IPS-20b (cell line): ENCODE measurements at regions not wholly inside any gene's neighbourhood (a gene's known extent, or its start where the extent isn't known, plus 50 kb on each side); places are given as distances from the start of the nearest gene placed in this dataset.

Experiments used
- H3K27ac ChIP-seq: one replicate; pipeline ENCODE4 v1.5.1; 2013; ENCODE audit warnings: low read length
- H3K27me3 ChIP-seq: 2 replicates; pipeline ENCODE4 v1.6.1; 2013; ENCODE audit warnings: mild to moderate bottlenecking, low read length, inconsistent platforms; ENCODE audit not compliant: insufficient read depth
- H3K36me3 ChIP-seq: 2 replicates; pipeline ENCODE4 v1.6.1; 2013; ENCODE audit warnings: low read depth, mild to moderate bottlenecking, inconsistent platforms, low read length, moderate library complexity; ENCODE audit not compliant: insufficient read depth
- H3K4me1 ChIP-seq: 2 replicates; pipeline ENCODE4 v1.6.1; 2013; ENCODE audit warnings: mild to moderate bottlenecking, control low read depth, inconsistent platforms, low read length, moderate library complexity; ENCODE audit not compliant: insufficient read depth
- H3K4me3 ChIP-seq: 2 replicates; pipeline ENCODE4 v1.5.1; 2013; ENCODE audit warnings: mild to moderate bottlenecking, low read length, inconsistent platforms
- H3K9ac ChIP-seq: 2 replicates; pipeline ENCODE4 v1.6.1; 2013; ENCODE audit warnings: low read depth, mild to moderate bottlenecking, inconsistent platforms, low read length, moderate library complexity
- H3K9me3 ChIP-seq: 2 replicates; pipeline ENCODE4 v1.6.1; 2013; ENCODE audit warnings: mild to moderate bottlenecking, low read depth, low read length, inconsistent platforms; ENCODE audit not compliant: insufficient read depth

GRCh38 chr5:142542078-142542477, 143.8 kb downstream of the FGF1 start:
- H3K9me3 ChIP-seq = no peaks in the 10 kb centered on the region
- no peak overlapping the region for H3K27ac ChIP-seq
- H3K4me3 ChIP-seq = no peak overlapping the region
- no peaks in the 10 kb centered on the region for H3K36me3 ChIP-seq
- peaks cover 11% of the 10 kb centered on the region for H3K4me1 ChIP-seq
- no peak overlapping the region for H3K9ac ChIP-seq
- H3K27me3 ChIP-seq = no peaks in the 10 kb centered on the region

- H3K36me3 ChIP-seq = no peaks in the 10 kb centered on the region
- no peaks in the 10 kb centered on the region for H3K27me3 ChIP-seq
- H3K4me3 ChIP-seq = no peak overlapping the region
- H3K27ac ChIP-seq = no peak overlapping the region
- no peaks in the 10 kb centered on the region for H3K9me3 ChIP-seq
- peaks cover 11% of the 10 kb centered on the region for H3K4me1 ChIP-seq
- H3K9ac ChIP-seq = no peak overlapping the region
These were observed 144.9 kb downstream of the FGF1 start for GRCh38 chr5:142540922-142541422.

GRCh38 chr5:142539154-142539740, 146.6 kb downstream of the FGF1 start:
- Histone ChIP-seq H3K9me3 (no peaks in the 10 kb centered on the region), H3K4me1 (peaks cover 5% of the 10 kb centered on the region; the same call in 1 of the 2 replicates), H3K4me3 (no peak overlapping the region), H3K27ac (no peak overlapping the region), H3K36me3 (no peaks in the 10 kb centered on the region), H3K27me3 (no peaks in the 10 kb centered on the region), H3K9ac (no peak overlapping the region)

GRCh38 chr5:142537938-142538337, 148.0 kb downstream of the FGF1 start:
- no peaks in the 10 kb centered on the region for H3K36me3 ChIP-seq
- peaks cover 4% of the 10 kb centered on the region; the same call in 1 of the 2 replicates for H3K4me1 ChIP-seq
- H3K27ac ChIP-seq = no peak overlapping the region
- H3K9me3 ChIP-seq = no peaks in the 10 kb centered on the region
- no peak overlapping the region for H3K4me3 ChIP-seq
- no peak overlapping the region for H3K9ac ChIP-seq
- H3K27me3 ChIP-seq = no peaks in the 10 kb centered on the region

- Histone ChIP-seq H3K27me3 (no peaks in the 10 kb centered on the region), H3K9ac (no peak overlapping the region), H3K27ac (no peak overlapping the region), H3K36me3 (no peaks in the 10 kb centered on the region), H3K9me3 (no peaks in the 10 kb centered on the region), H3K4me3 (no peak overlapping the region), H3K4me1 (no peaks in the 10 kb centered on the region)
These were observed 153.1 kb downstream of the FGF1 start for GRCh38 chr5:142532781-142533176.

- no peak overlapping the region for H3K9ac ChIP-seq
- no peak overlapping the region for H3K4me3 ChIP-seq
- H3K27me3 ChIP-seq = no peaks in the 10 kb centered on the region
- no peaks in the 10 kb centered on the region for H3K4me1 ChIP-seq
- H3K27ac ChIP-seq = no peak overlapping the region
- H3K36me3 ChIP-seq = no peaks in the 10 kb centered on the region
- no peaks in the 10 kb centered on the region for H3K9me3 ChIP-seq
These were observed 153.7 kb downstream of the FGF1 start for GRCh38 chr5:142531977-142532780.

- no peak overlapping the region for H3K27ac ChIP-seq
- no peaks in the 10 kb centered on the region for H3K27me3 ChIP-seq
- H3K9me3 ChIP-seq = no peaks in the 10 kb centered on the region
- H3K36me3 ChIP-seq = no peaks in the 10 kb centered on the region
- H3K9ac ChIP-seq = no peak overlapping the region
- H3K4me1 ChIP-seq = no peaks in the 10 kb centered on the region
- H3K4me3 ChIP-seq = no peak overlapping the region
These were observed 155.0 kb downstream of the FGF1 start for GRCh38 chr5:142530904-142531303.

- no peak overlapping the region for H3K27ac ChIP-seq
- H3K9ac ChIP-seq = no peak overlapping the region
- H3K4me1 ChIP-seq = no peaks in the 10 kb centered on the region
- H3K36me3 ChIP-seq = no peaks in the 10 kb centered on the region
- H3K27me3 ChIP-seq = no peaks in the 10 kb centered on the region
- H3K9me3 ChIP-seq = no peaks in the 10 kb centered on the region
- no peak overlapping the region for H3K4me3 ChIP-seq
These were observed 156.1 kb downstream of the FGF1 start for GRCh38 chr5:142529626-142530278.

- Histone ChIP-seq H3K36me3 (no peaks in the 10 kb centered on the region), H3K9me3 (no peaks in the 10 kb centered on the region), H3K4me3 (no peak overlapping the region), H3K9ac (no peak overlapping the region), H3K27ac (no peak overlapping the region), H3K27me3 (no peaks in the 10 kb centered on the region), H3K4me1 (no peaks in the 10 kb centered on the region)
These were observed 158.1 kb downstream of the FGF1 start for GRCh38 chr5:142527664-142528295.

- no peaks in the 10 kb centered on the region for H3K36me3 ChIP-seq
- no peak overlapping the region for H3K9ac ChIP-seq
- H3K27me3 ChIP-seq = no peaks in the 10 kb centered on the region
- H3K9me3 ChIP-seq = no peaks in the 10 kb centered on the region
- no peak overlapping the region for H3K4me3 ChIP-seq
- no peak overlapping the region for H3K27ac ChIP-seq
- H3K4me1 ChIP-seq = no peaks in the 10 kb centered on the region
These were observed 158.7 kb downstream of the FGF1 start for GRCh38 chr5:142527234-142527633.

GRCh38 chr5:142522983-142523382, 162.9 kb downstream of the FGF1 start:
- H3K27me3 ChIP-seq = no peaks in the 10 kb centered on the region

More at GRCh38 chr5:142522983-142523382, 162.9 kb downstream of the FGF1 start:
- Histone ChIP-seq H3K4me1 (peaks cover 16% of the 10 kb centered on the region), H3K9me3 (no peaks in the 10 kb centered on the region), H3K9ac (no peak overlapping the region), H3K36me3 (no peaks in the 10 kb centered on the region), H3K4me3 (no peak overlapping the region), H3K27ac (no peak overlapping the region)
